ENCODE measurements at regions not wholly inside any gene's neighbourhood (a gene's known extent, or its start where the extent isn't known, plus 50 kb on each side); places are given as distances from the start of the nearest gene placed in this dataset.

DNA sequence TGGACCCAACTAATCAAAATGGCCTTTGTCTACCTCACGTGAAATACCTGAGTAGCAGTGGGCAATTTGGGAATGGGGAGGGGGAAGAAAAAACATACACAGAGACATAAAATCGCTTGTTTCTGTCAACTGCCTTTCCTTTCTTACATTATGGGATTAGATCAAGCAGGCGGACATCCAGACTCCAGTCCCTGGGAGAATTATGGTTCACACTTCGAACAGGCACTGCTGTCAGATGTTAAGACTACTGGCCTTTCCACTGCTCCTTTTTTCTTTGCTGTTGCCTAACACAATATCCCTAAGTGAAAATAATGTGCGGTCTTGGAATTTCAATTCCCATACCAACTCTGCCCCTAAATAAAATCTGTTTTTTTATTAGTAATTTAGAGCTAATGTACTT lies 1719.7 kb upstream of the SLC10A2 start:
- Histone ChIP-seq H3K4me1 (replicated peaks in 1 of 4; ENCODE audit: control insufficient read depth in 3 of 4, insufficient read depth in 4 of 4, low read length in 3 of 4) (no peaks in the 10 kb centered on the region), H4K8ac (ENCODE audit: extremely low read depth, insufficient read depth, low read length) (no peak overlapping the region), H3K9me3 (ENCODE audit: insufficient read depth in 2 of 2, low read depth in 1 of 2, low read length in 1 of 2) (no peaks in the 10 kb centered on the region; a peak in 1 of 4 replicates), H3K14ac (ENCODE audit: insufficient read length) (no peak overlapping the region), H3K18ac (ENCODE audit: extremely low read depth, low read length) (no peak overlapping the region), H3K23me2 (ENCODE audit: low read depth, low read length) (peaks cover 3% of the 10 kb centered on the region; the same call in 1 of the 2 replicates), H3K9ac (replicated peaks in 1 of 4; ENCODE audit: extremely low read depth in 1 of 4, low read depth in 3 of 4, low read length in 3 of 4) (no peak overlapping the region), H3K4me2 (ENCODE audit: insufficient read depth in 1 of 2, low read depth in 2 of 2, low read length in 2 of 2) (no peak overlapping the region), H3K36me3 (ENCODE audit: control insufficient read depth in 2 of 4, insufficient read depth in 4 of 4, low read length in 3 of 4) (no peaks in the 10 kb centered on the region), H3K27me3 (replicated peaks in 1 of 4; ENCODE audit: control insufficient read depth in 3 of 4, extremely low read depth in 1 of 4, insufficient read depth in 3 of 4, low read length in 3 of 4) (no peaks in the 10 kb centered on the region), H2AFZ (ENCODE audit: low read length) (peak overlapping the region; percentile 58; the same call in 1 of the 2 replicates), H3K27ac (ENCODE audit: low read depth, low read length) (no peak overlapping the region), H2BK12ac (ENCODE audit: low read depth, low read length) (no peak overlapping the region), H4K5ac (ENCODE audit: insufficient read length, low read depth, low read length) (no peak overlapping the region), H2AK5ac (ENCODE audit: low read depth, low read length) (no peak overlapping the region), H2BK5ac (ENCODE audit: low read depth, low read length) (no peak overlapping the region), H3K56ac (replicated peaks; ENCODE audit: insufficient read length, low read depth, low read length) (no peak overlapping the region), H2BK20ac (ENCODE audit: low read length) (no peak overlapping the region), H2BK15ac (ENCODE audit: low read length) (no peak overlapping the region), H2BK120ac (replicated peaks; ENCODE audit: low read depth, low read length) (no peak overlapping the region), H3K79me2 (ENCODE audit: control insufficient read depth in 1 of 2, insufficient read depth in 2 of 2, low read length in 2 of 2) (no peaks in the 10 kb centered on the region), H3K4me3 (ENCODE audit: extremely low read depth in 1 of 4, insufficient read depth in 2 of 4, low read depth in 3 of 4, low read length in 4 of 4) (no peak overlapping the region), H4K20me1 (replicated peaks in 1 of 2; ENCODE audit: control insufficient read depth in 1 of 2, insufficient read depth in 2 of 2, low read length in 2 of 2) (no peaks in the 10 kb centered on the region), H3K4ac (replicated peaks; ENCODE audit: insufficient read length, low read depth, low read length) (no peak overlapping the region), H3K23ac (ENCODE audit: insufficient read length) (no peak overlapping the region), H3K79me1 (ENCODE audit: low read depth, low read length) (no peaks in the 10 kb centered on the region), H4K91ac (replicated peaks; ENCODE audit: insufficient read length, low read length) (no peak overlapping the region)
- CTCF ChIA-PET (ENCODE audit: partially characterized antibody): no interaction called here
- no peak for FAIRE-seq
- WGBS, 2 experiments (ENCODE audit: extremely low coverage in 1 of 2, insufficient coverage in 1 of 2, insufficient read length in 1 of 2, insufficient replicate concordance in 2 of 2, low coverage in 1 of 2, low lambda C conversion rate in 2 of 2, missing lambda C conversion rate in 1 of 2): 93% methylated on average over 5 of the region's 5 CpGs; no CpG with 5 or more reads in 1 of the 2 experiments
- no peak for TF ChIP-seq BACH1 (IDR thresholded peaks at IDR 0.05; ENCODE audit: low read length)
- TF ChIP-seq RNF2 (IDR thresholded peaks at IDR 0.05; ENCODE audit: borderline replicate concordance, low read depth, low read length, missing control alignments, poor library complexity, severe bottlenecking): no peak
- TF ChIP-seq EP300 (IDR thresholded peaks at IDR 0.05; ENCODE audit: borderline replicate concordance in 1 of 2, low read depth in 2 of 2, low read length in 2 of 2): no peak
- no peak for TF ChIP-seq SIRT6 (IDR thresholded peaks at IDR 0.05; ENCODE audit: low read length)
- no peak for TF ChIP-seq CHD2 (IDR thresholded peaks at IDR 0.05; ENCODE audit: low read length)
- no peak for TF ChIP-seq SUZ12 (IDR thresholded peaks at IDR 0.05; ENCODE audit: low read length)
- no peak for TF ChIP-seq RXRA (IDR thresholded peaks at IDR 0.05; ENCODE audit: insufficient read depth, low read depth, low read length)
- POLR2A ChIA-PET (ENCODE audit: partially characterized antibody): no interaction called here
- DNase-seq (ENCODE audit: low read depth in 1 of 2, low spot score in 2 of 2): no peak
